ENCODE measurements at regions not wholly inside any gene's neighbourhood (a gene's known extent, or its start where the extent isn't known, plus 50 kb on each side); places are given as distances from the start of the nearest gene placed in this dataset.

DNA sequence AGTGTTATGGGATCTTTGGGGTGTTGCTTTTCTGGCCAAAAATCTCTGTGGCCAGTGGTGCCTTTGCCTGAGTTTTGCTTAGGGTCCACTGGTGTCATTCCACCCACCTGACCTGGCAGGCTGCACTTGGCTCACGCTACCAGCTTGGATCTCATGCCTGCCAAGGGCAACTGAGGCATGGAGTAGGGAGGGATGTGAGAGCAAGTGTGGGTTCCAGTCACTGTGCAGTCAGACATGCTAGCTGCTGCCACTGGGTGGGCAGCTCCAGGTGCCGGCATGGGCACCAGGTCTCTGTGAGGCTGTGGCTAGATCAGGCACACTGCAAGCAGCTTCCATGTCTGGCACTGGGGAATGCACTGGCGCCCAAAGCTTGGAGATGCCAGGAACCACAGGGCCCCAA is 424.1 kb downstream of the PRR32 start:
- intact Hi-C loops (cut with micrococcal nuclease): no loop called here
- ChIA-PET RAD21 (ENCODE audit: low non-redundant PET in 1 of 2, low total read pairs in 2 of 2, uncharacterized antibody in 2 of 2, unreplicated experiment in 2 of 2) (no interaction called here), POLR2A (no interaction called here), CTCF (no interaction called here)
- no peaks in the 10 kb centered on the region for H4K20me1 ChIP-seq (ENCODE audit: insufficient read depth)
- no peaks in the 10 kb centered on the region for H3K79me2 ChIP-seq (ENCODE audit: insufficient read depth, low read length)
- no peak for DNase-seq (ENCODE audit: low read depth, low spot score)
- ATAC-seq: no peak
- H2AFZ ChIP-seq (ENCODE audit: low read depth, low read length, poor library complexity, severe bottlenecking): no peak overlapping the region
- H3K4me2 ChIP-seq (ENCODE audit: low read length): no peak overlapping the region
- TF ChIP-seq JUND (IDR thresholded peaks at IDR 0.05) (no peak), EZH2phosphoT487 (IDR thresholded peaks at IDR 0.05; ENCODE audit: borderline replicate concordance) (no peak), YY1 (IDR thresholded peaks at IDR 0.05; ENCODE audit: extremely low read depth, insufficient replicate concordance, low read depth, low read length) (no peak), EGR1 (IDR thresholded peaks at IDR 0.05; ENCODE audit: low read depth) (no peak), SIN3A (IDR thresholded peaks at IDR 0.05; ENCODE audit: low read depth) (no peak), TCF7L2 (IDR thresholded peaks at IDR 0.05; ENCODE audit: borderline replicate concordance, extremely low read depth, insufficient read depth, insufficient read length) (no peak), ELF1 (IDR thresholded peaks at IDR 0.05; ENCODE audit: borderline replicate concordance, low read depth) (no peak), ZFX (IDR thresholded peaks at IDR 0.05) (no peak), CEBPB (IDR thresholded peaks at IDR 0.05; ENCODE audit: low read depth) (no peak), POLR2A (IDR thresholded peaks at IDR 0.05; ENCODE audit: borderline replicate concordance, extremely low read depth, insufficient read depth, insufficient read length) (no peak), FOSL1 (IDR thresholded peaks at IDR 0.05; ENCODE audit: low read depth) (no peak), POLR2AphosphoS5 (IDR thresholded peaks at IDR 0.05; ENCODE audit: low read depth, low read length) (no peak), SRF (IDR thresholded peaks at IDR 0.05; ENCODE audit: low read depth) (no peak), SP1 (IDR thresholded peaks at IDR 0.05; ENCODE audit: low read depth) (no peak), ZNF274 (IDR thresholded peaks at IDR 0.05; ENCODE audit: low read depth, low read length) (no peak)
- TF ChIP-seq, protein P1, sequence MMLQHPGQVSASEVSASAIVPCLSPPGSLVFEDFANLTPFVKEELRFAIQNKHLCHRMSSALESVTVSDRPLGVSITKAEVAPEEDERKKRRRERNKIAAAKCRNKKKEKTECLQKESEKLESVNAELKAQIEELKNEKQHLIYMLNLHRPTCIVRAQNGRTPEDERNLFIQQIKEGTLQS (IDR thresholded peaks at IDR 0.05): no peak
- TF ChIP-seq, protein P2, sequence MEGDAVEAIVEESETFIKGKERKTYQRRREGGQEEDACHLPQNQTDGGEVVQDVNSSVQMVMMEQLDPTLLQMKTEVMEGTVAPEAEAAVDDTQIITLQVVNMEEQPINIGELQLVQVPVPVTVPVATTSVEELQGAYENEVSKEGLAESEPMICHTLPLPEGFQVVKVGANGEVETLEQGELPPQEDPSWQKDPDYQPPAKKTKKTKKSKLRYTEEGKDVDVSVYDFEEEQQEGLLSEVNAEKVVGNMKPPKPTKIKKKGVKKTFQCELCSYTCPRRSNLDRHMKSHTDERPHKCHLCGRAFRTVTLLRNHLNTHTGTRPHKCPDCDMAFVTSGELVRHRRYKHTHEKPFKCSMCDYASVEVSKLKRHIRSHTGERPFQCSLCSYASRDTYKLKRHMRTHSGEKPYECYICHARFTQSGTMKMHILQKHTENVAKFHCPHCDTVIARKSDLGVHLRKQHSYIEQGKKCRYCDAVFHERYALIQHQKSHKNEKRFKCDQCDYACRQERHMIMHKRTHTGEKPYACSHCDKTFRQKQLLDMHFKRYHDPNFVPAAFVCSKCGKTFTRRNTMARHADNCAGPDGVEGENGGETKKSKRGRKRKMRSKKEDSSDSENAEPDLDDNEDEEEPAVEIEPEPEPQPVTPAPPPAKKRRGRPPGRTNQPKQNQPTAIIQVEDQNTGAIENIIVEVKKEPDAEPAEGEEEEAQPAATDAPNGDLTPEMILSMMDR (IDR thresholded peaks at IDR 0.05 in 2 of 3, conservative IDR thresholded peaks at IDR 0.05 in 1 of 3; ENCODE audit: borderline replicate concordance in 1 of 3, insufficient read depth in 1 of 3, low read depth in 2 of 3, low read length in 2 of 3): no peak
- TF ChIP-seq, protein P3, sequence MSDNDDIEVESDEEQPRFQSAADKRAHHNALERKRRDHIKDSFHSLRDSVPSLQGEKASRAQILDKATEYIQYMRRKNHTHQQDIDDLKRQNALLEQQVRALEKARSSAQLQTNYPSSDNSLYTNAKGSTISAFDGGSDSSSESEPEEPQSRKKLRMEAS (IDR thresholded peaks at IDR 0.05): no peak
- TF ChIP-seq, protein P4, sequence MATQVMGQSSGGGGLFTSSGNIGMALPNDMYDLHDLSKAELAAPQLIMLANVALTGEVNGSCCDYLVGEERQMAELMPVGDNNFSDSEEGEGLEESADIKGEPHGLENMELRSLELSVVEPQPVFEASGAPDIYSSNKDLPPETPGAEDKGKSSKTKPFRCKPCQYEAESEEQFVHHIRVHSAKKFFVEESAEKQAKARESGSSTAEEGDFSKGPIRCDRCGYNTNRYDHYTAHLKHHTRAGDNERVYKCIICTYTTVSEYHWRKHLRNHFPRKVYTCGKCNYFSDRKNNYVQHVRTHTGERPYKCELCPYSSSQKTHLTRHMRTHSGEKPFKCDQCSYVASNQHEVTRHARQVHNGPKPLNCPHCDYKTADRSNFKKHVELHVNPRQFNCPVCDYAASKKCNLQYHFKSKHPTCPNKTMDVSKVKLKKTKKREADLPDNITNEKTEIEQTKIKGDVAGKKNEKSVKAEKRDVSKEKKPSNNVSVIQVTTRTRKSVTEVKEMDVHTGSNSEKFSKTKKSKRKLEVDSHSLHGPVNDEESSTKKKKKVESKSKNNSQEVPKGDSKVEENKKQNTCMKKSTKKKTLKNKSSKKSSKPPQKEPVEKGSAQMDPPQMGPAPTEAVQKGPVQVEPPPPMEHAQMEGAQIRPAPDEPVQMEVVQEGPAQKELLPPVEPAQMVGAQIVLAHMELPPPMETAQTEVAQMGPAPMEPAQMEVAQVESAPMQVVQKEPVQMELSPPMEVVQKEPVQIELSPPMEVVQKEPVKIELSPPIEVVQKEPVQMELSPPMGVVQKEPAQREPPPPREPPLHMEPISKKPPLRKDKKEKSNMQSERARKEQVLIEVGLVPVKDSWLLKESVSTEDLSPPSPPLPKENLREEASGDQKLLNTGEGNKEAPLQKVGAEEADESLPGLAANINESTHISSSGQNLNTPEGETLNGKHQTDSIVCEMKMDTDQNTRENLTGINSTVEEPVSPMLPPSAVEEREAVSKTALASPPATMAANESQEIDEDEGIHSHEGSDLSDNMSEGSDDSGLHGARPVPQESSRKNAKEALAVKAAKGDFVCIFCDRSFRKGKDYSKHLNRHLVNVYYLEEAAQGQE (IDR thresholded peaks at IDR 0.05; ENCODE audit: low read depth): no peak
- TF ChIP-seq, protein P5, sequence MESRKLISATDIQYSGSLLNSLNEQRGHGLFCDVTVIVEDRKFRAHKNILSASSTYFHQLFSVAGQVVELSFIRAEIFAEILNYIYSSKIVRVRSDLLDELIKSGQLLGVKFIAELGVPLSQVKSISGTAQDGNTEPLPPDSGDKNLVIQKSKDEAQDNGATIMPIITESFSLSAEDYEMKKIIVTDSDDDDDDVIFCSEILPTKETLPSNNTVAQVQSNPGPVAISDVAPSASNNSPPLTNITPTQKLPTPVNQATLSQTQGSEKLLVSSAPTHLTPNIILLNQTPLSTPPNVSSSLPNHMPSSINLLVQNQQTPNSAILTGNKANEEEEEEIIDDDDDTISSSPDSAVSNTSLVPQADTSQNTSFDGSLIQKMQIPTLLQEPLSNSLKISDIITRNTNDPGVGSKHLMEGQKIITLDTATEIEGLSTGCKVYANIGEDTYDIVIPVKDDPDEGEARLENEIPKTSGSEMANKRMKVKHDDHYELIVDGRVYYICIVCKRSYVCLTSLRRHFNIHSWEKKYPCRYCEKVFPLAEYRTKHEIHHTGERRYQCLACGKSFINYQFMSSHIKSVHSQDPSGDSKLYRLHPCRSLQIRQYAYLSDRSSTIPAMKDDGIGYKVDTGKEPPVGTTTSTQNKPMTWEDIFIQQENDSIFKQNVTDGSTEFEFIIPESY (IDR thresholded peaks at IDR 0.05; ENCODE audit: extremely low read depth, insufficient replicate concordance, low read length): no peak
- H3K9me2 ChIP-seq (ENCODE audit: insufficient read depth): no peaks in the 10 kb centered on the region
- H3K4me3 ChIP-seq (replicated peaks in 1 of 2; ENCODE audit: low read depth in 1 of 2, low read length in 2 of 2): no peak overlapping the region
- no peaks in the 10 kb centered on the region for H3K4me1 ChIP-seq (ENCODE audit: control insufficient read depth in 1 of 2, insufficient read depth in 2 of 2, low read length in 2 of 2)
- H3K9ac ChIP-seq (ENCODE audit: low read length): no peak overlapping the region
- no peaks in the 10 kb centered on the region for H3K36me3 ChIP-seq (ENCODE audit: control insufficient read depth in 1 of 2, insufficient read depth in 2 of 2, low read length in 2 of 2)
- BruUV-seq (replicated peaks): no TSS peak
- no peak overlapping the region for H3K27ac ChIP-seq (ENCODE audit: low read depth, low read length)
- no peaks in the 10 kb centered on the region for H3K27me3 ChIP-seq (ENCODE audit: insufficient read depth, low read length)
- H3K9me3 ChIP-seq (ENCODE audit: control insufficient read depth in 1 of 2, insufficient read depth in 1 of 2, low read depth in 1 of 2, low read length in 2 of 2): no peaks in the 10 kb centered on the region

Measured in HCT116 (cell line).